Activated naive CD4-positive, alpha-beta T cell treated with anti-CD3 and anti-CD28 coated beads, Interleukin-2, amount 10 ng/mL, durations not matched to agents 7 days and 5 days (primary cell): ENCODE measurements at regions not wholly inside any gene's neighbourhood (a gene's known extent, or its start where the extent isn't known, plus 50 kb on each side); places are given as distances from the start of the nearest gene placed in this dataset.
"Not testable (repeated sequence)": the region's sequence is repeated elsewhere in the genome, so short reads cannot be mapped to it uniquely, and the experiment has no call there.

Experiments used
- CTCF ChIA-PET: fragments of 350-600 bp; sonication (Branson Sonifier 250); formaldehyde crosslinking; loops from one replicate; lab custom pipeline; 2021; ENCODE audit warnings: antibody characterized with exemption; lab: Charles Lee
- DNase-seq: peaks from one replicate; pipeline ENCODE4 v3.0.0-alpha.2; 2020
- H3K27ac Mint-ChIP-seq: one replicate; pipeline ENCODE4 v1.8.0; 2021; ENCODE audit warnings: mild to moderate bottlenecking, moderate library complexity, mixed read lengths
- H3K27me3 Mint-ChIP-seq: one replicate; pipeline ENCODE4 v1.8.0; 2021; ENCODE audit warnings: mild to moderate bottlenecking, mixed read lengths
- H3K36me3 Mint-ChIP-seq: one replicate; pipeline ENCODE4 v1.8.0; 2021; ENCODE audit warnings: mixed read lengths
- H3K4me1 Mint-ChIP-seq: one replicate; pipeline ENCODE4 v1.8.0; 2021; ENCODE audit warnings: mixed read lengths
- H3K4me3 Mint-ChIP-seq: one replicate; pipeline ENCODE4 v1.8.0; 2021; ENCODE audit warnings: mild to moderate bottlenecking, moderate library complexity, mixed read lengths
- H3K9me3 Mint-ChIP-seq: one replicate; pipeline ENCODE4 v1.8.0; 2021; ENCODE audit warnings: mixed read lengths

DNA sequence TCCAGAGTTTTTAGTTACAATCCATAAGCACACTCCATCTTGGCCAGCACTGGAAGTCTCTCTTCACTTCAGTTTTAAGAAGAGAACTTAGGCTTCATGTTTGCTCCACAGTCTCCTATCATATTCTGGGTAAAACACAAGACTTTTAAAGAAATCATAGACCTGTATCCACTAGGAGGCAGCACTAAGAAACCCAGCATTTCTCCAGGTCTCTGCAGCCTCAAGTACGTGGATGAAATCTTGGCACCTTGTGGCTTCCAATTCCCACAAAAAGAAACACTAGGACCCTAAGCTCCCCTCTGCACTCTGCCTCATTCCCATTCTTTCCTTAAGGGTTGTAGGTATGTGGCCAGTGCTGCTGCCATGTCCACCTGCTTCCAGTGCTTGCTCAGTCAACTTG, 367.3 kb upstream of the CASK start:
- H3K9me3 Mint-ChIP-seq = peaks cover 4% of the 10 kb centered on the region
- no peak overlapping the region for H3K4me3 Mint-ChIP-seq
- H3K36me3 Mint-ChIP-seq = no peaks in the 10 kb centered on the region
- DNase-seq = no peak
- CTCF ChIA-PET = no interaction called here
- no peak overlapping the region for H3K27ac Mint-ChIP-seq
- peaks cover 2% of the 10 kb centered on the region for H3K4me1 Mint-ChIP-seq
- H3K27me3 Mint-ChIP-seq = no peaks in the 10 kb centered on the region

DNA sequence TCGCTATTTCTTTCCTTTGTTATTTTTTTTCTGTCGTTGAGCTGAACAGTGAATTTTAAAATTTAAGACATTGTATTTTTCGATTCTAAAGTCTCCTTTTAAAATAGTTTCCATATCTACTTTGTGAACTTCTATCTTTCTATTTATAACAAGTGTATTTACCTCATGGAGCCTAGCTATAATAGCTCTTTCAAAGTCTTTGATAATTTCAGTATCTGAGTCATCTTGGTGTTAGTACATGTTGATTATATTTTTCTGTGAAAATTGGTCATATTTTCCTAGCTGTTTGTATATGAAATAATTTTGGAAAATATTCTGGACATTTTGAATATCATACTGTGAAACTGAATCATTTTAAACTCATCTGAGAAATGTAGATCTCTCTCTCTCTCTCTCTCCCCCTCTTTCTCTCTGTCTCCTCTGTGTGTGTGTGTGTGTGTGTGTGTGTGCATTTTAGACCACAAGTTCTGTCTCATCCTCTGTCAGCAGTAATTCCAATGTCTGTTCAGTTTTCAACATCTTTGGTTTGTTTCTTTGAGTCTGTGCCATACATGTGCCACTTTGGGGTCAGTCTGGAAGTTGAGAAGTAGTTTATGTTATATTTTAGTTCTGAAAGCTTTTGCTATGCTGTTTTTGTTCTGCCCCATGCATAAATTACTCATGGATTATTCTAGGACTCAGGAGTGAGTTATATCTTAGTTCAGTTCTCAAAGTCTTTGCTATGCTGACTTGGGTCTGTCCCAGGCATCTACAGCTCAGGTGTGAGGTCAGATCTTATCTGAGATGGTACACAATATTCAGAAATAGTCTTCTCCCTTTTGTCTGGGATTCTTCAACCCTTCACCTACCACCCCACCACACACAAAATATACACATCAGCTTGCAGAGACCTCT, 366.4 kb upstream of the CASK start:
- DNase-seq = no peak
- CTCF ChIA-PET = no interaction called here
- H3K36me3 Mint-ChIP-seq = no peaks in the 10 kb centered on the region
- peaks cover 4% of the 10 kb centered on the region for H3K9me3 Mint-ChIP-seq
- no peak overlapping the region for H3K4me3 Mint-ChIP-seq
- H3K27me3 Mint-ChIP-seq = no peaks in the 10 kb centered on the region
- H3K4me1 Mint-ChIP-seq = peaks cover 2% of the 10 kb centered on the region
- no peak overlapping the region for H3K27ac Mint-ChIP-seq

DNA sequence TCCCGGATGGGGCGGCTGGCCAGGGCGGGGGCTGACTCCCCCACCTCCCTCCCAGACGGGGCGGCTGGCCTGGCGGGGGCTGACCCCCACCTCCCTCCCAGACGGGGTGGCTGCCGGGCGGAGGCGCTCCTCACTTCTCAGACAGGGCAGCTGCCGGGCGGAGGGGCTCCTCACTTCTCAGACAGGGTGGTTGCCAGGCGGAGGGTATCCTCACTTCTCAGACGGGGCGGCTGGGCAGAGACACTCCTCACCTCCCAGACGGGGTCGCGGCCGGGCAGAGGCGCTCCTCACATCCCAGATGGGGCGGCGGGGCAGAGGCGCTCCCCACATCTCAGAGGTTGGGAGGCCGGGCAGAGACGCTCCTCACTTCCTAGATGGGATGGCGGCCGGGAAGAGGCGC, 362.3 kb upstream of the CASK start:
- H3K27me3 Mint-ChIP-seq, H3K4me3 Mint-ChIP-seq, H3K27ac Mint-ChIP-seq, DNase-seq, H3K4me1 Mint-ChIP-seq, CTCF ChIA-PET, H3K36me3 Mint-ChIP-seq, H3K9me3 Mint-ChIP-seq: not testable (repeated sequence)

DNA sequence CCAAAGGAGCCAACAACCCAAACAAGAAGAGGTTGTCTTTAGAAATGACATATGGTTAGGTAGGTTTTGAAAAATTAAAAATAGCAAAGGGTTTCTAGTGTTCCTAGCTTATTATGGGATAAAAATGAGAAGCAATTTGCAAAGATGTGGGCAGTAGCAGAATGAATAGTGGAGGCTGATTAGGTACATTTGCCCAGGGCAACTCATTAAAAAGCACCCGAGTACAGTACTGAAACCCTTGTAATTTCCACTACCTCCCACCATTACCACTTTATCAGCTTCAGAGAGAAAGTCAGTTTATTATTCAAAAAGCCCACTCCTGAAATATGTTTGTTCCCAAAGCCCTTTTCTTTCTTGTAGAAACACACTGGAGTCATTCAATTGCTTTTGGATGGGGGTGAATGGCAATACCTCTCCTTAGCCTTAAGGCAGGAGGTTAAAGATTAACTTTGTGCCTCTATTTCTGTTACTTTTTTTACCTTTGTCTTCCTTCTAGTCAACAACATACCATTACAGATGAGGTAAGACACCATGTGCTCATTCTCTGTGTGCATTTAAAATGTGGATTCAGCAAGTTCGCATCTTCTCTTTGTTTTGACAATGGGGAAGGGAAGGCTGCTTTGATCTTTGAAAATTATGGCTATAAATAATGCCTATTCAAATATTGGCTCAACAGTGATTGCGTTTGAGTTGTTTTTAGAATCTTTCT, 353.8 kb upstream of the CASK start:
- DNase-seq = no peak
- Mint-ChIP-seq H3K27ac (no peak overlapping the region), H3K4me1 (no peaks in the 10 kb centered on the region), H3K4me3 (no peak overlapping the region), H3K9me3 (no peaks in the 10 kb centered on the region), H3K36me3 (no peaks in the 10 kb centered on the region), H3K27me3 (no peaks in the 10 kb centered on the region)
- CTCF ChIA-PET = no interaction called here

DNA sequence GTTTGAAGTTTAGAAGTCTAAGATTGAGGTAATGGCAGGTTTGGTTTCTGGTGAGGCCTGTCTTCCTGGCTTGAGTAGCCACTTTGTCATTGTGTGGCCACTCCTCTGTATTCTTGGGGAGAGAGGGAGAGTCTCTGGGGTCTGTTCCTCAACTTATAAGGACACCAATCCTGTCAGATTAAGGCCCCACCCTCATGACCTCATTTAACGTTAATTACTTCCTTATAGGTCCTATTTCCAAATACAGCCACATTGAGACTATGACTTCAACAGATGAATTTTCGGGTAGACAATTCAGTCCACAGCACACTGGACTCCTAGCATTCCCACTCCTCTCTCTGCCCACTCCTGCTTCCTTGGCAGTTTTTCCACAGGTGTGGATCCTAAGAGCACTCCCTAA, 350.8 kb upstream of the CASK start:
- H3K27ac Mint-ChIP-seq = no peak overlapping the region
- no peaks in the 10 kb centered on the region for H3K4me1 Mint-ChIP-seq
- CTCF ChIA-PET = no interaction called here
- no peak for DNase-seq
- no peaks in the 10 kb centered on the region for H3K27me3 Mint-ChIP-seq
- H3K9me3 Mint-ChIP-seq = no peaks in the 10 kb centered on the region
- no peaks in the 10 kb centered on the region for H3K36me3 Mint-ChIP-seq
- no peak overlapping the region for H3K4me3 Mint-ChIP-seq

DNA sequence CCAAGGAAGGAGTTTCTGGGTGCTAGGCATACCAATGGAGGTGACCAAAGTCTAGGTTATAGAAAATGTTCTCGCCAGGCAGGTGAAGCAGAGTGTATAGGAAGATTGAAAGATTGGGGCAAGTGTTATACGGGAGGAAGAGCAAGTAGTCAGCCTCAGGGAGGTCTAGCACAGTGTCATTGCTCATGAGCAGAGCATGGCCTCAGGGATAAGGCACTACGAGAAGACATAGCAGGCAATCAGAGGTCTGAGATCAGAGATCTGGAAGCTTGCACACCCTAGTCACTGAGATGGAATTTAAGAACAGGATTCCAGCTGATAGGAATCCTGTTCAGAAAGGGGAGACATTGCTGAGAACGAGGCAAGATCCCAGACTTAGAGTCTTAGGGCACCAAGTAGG, 350.0 kb upstream of the CASK start:
- no peaks in the 10 kb centered on the region for H3K4me1 Mint-ChIP-seq
- no peaks in the 10 kb centered on the region for H3K36me3 Mint-ChIP-seq
- H3K9me3 Mint-ChIP-seq = no peaks in the 10 kb centered on the region
- CTCF ChIA-PET = no interaction called here
- no peak for DNase-seq
- no peak overlapping the region for H3K27ac Mint-ChIP-seq
- H3K27me3 Mint-ChIP-seq = no peaks in the 10 kb centered on the region
- H3K4me3 Mint-ChIP-seq = no peak overlapping the region

DNA sequence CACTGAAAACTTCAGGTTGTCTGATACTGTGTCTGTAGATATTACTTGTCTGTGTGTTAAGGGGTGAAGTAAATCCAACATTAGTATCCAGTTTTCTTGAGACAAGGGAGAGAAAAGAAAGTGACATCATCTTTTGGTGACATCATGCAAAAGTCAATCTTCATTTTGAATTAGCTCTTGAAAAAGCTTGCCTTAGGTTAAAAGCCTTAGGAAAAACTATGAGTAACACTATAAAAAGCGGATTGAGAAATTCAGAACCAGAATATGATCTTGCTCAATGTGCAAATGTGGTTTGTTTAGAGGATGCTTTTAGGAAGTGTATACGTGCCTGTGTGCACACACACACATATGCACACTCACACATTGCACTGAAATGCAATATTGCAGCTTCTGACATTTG, 345.8 kb upstream of the CASK start:
- no peak for DNase-seq
- Mint-ChIP-seq H3K9me3 (no peaks in the 10 kb centered on the region), H3K27ac (no peak overlapping the region), H3K4me3 (no peak overlapping the region), H3K36me3 (no peaks in the 10 kb centered on the region), H3K4me1 (no peaks in the 10 kb centered on the region), H3K27me3 (no peaks in the 10 kb centered on the region)
- CTCF ChIA-PET = no interaction called here

DNA sequence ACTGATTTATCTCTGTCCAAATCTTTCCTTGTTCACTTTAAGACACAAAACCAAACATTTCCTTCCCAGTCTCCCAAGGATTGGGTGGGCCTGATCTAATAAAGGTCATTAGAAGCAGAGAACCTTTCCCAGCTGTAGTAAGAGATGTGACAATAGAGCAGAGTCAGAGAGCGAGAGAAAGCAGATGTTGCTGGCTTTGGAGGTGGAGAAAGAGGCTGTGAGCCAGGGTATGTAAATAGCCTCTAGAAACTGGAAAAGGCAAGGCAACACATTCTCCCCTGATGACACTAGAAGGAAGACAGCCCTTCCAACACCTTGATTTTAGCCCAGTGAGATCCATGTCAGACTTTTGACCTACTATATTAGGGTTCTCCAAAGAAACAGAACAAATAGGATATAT, 337.5 kb upstream of the CASK start:
- H3K27me3 Mint-ChIP-seq = no peaks in the 10 kb centered on the region
- H3K4me3 Mint-ChIP-seq = no peak overlapping the region
- CTCF ChIA-PET = no interaction called here
- no peak overlapping the region for H3K27ac Mint-ChIP-seq
- H3K9me3 Mint-ChIP-seq = peaks cover 7% of the 10 kb centered on the region
- no peaks in the 10 kb centered on the region for H3K4me1 Mint-ChIP-seq
- no peaks in the 10 kb centered on the region for H3K36me3 Mint-ChIP-seq
- no peak for DNase-seq

DNA sequence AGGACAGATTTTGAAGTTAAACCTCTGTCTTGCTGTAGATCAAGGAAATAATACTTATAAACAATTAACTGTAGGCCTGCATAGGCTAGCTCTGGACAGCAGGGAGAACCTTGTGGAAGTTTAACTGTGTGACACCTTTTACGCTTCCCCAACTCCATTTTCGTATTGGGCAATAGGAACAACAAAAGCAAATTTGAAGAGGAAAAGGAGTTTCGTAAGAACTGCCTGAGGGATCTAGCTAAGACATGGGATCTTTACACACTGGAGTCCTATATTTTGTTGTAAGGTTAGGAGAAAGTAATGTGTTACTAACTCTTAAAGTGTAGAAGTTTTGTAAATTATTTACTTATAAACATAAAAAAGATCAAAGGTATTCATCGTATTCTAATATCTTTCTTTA, 324.9 kb upstream of the CASK start:
- no peaks in the 10 kb centered on the region for H3K27me3 Mint-ChIP-seq
- no peaks in the 10 kb centered on the region for H3K4me1 Mint-ChIP-seq
- CTCF ChIA-PET = interaction anchor here (0.5 kb wide), 1 partner anchor 94 kb away, joined by 3 read pairs; no protein-coding TSS in a partner anchor
- H3K27ac Mint-ChIP-seq = no peak overlapping the region
- H3K4me3 Mint-ChIP-seq = no peak overlapping the region
- no peaks in the 10 kb centered on the region for H3K9me3 Mint-ChIP-seq
- no peak for DNase-seq
- H3K36me3 Mint-ChIP-seq = no peaks in the 10 kb centered on the region

DNA sequence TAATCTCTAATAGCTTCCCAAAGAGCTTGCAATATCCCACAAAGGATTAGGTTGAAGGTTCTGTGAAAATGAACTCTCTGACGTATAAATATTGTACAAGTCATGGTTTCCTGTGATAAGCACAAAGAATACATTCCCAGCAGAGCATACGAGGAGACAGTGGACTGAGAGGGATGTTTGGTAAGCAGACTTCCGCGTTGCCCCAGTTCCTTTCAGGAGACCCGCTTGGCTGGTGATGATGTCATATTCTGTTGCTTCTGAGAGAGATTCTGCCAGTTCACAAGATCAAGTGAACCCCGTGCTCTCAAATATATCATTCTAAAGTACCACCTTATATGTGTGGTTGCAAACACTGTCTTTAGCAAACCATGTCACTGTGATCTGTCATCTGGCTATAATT, 323.9 kb upstream of the CASK start:
- H3K27ac Mint-ChIP-seq = no peak overlapping the region
- no peaks in the 10 kb centered on the region for H3K36me3 Mint-ChIP-seq
- no peak for DNase-seq
- no peaks in the 10 kb centered on the region for H3K27me3 Mint-ChIP-seq
- H3K9me3 Mint-ChIP-seq = no peaks in the 10 kb centered on the region
- no peaks in the 10 kb centered on the region for H3K4me1 Mint-ChIP-seq
- CTCF ChIA-PET = no interaction called here
- no peak overlapping the region for H3K4me3 Mint-ChIP-seq

DNA sequence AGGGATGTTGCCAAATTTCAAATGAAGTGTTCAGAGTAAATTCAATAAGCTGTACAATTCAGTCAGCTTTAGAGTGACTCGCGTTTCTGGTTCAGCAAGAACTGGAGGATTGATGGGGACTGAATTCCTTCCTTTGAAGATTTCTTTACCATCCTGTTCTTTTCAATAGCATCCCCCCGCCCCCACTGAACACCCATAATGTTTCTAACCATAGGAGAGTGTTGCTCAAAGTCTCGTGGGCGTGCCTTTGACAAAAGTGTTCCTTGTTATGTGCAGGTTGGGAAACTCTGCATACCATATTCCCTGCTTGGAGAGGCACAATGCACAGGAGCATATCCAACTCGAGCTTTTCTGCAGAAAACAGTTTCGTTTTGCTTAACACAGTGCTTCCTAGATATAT, 323.5 kb upstream of the CASK start:
- CTCF ChIA-PET = no interaction called here
- no peaks in the 10 kb centered on the region for H3K36me3 Mint-ChIP-seq
- no peak overlapping the region for H3K4me3 Mint-ChIP-seq
- no peaks in the 10 kb centered on the region for H3K4me1 Mint-ChIP-seq
- no peak overlapping the region for H3K27ac Mint-ChIP-seq
- no peaks in the 10 kb centered on the region for H3K27me3 Mint-ChIP-seq
- H3K9me3 Mint-ChIP-seq = no peaks in the 10 kb centered on the region
- no peak for DNase-seq

DNA sequence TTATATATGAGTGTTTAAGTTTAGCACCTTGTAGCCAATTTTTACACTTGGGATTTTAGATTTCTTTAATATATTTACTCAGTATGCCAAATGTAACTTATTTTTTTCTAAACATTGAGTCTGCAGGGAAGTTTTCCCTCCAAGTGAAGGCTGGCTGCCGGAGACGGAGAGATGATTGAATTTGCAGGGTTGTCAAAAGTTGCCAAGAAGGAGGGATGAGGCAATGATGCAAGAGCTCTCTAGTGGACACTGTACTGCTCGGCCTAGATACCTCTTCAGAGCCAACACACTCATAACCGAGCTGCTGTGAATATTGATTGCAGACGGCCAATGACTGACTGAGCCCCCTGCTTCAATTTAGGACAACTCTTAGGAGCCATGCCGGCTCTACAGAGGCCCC, 318.6 kb upstream of the CASK start:
- H3K4me3 Mint-ChIP-seq = no peak overlapping the region
- H3K27me3 Mint-ChIP-seq = no peaks in the 10 kb centered on the region
- H3K27ac Mint-ChIP-seq = no peak overlapping the region
- H3K36me3 Mint-ChIP-seq = no peaks in the 10 kb centered on the region
- CTCF ChIA-PET = no interaction called here
- H3K4me1 Mint-ChIP-seq = peaks cover 6% of the 10 kb centered on the region
- no peak for DNase-seq
- H3K9me3 Mint-ChIP-seq = peaks cover 2% of the 10 kb centered on the region

DNA sequence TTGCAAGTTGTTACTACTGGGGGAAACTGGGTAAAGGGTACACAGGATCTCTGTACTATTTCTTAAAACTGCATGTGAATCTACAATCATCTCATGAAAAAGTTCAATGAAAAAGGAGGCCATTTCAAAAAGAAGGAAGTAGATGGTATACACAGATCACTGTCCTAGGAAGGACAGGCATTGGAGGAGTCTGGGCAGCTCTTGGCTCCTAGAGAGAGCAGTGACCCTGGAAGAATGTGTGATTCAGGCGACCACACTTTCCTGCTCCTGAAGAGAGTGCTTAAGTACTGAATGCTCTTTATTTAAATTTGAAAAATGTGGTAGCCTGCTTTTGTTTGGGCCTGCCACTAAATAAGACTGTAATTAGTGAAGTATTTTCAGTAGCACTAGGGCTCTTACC, 318.1 kb upstream of the CASK start:
- no peak overlapping the region for H3K27ac Mint-ChIP-seq
- peaks cover 6% of the 10 kb centered on the region for H3K4me1 Mint-ChIP-seq
- H3K27me3 Mint-ChIP-seq = no peaks in the 10 kb centered on the region
- H3K36me3 Mint-ChIP-seq = no peaks in the 10 kb centered on the region
- H3K4me3 Mint-ChIP-seq = no peak overlapping the region
- DNase-seq = no peak
- CTCF ChIA-PET = no interaction called here
- peaks cover 2% of the 10 kb centered on the region for H3K9me3 Mint-ChIP-seq

DNA sequence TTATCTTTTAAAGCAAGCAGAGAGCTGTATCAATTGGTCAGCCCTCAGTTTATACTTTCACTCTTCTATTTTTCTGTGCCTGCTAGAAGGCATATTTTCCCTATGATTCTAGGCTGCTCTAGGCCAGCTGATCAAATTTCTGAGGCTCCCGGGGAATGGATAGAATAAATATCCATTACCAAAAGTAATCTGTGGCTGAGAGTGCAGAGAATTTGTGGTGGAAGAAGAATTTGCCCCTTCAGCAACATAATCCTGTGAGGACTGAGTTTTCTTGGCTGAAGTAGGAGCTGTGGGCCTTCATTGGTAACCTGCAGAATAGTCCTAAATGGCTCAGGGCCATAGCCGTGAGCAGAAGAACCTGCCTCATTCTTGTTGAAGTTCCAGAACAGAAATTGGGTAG, 314.6 kb upstream of the CASK start:
- Mint-ChIP-seq H3K27ac (no peak overlapping the region), H3K9me3 (peaks cover 2% of the 10 kb centered on the region), H3K27me3 (no peaks in the 10 kb centered on the region), H3K36me3 (no peaks in the 10 kb centered on the region), H3K4me1 (peaks cover 6% of the 10 kb centered on the region), H3K4me3 (no peak overlapping the region)
- DNase-seq = no peak
- CTCF ChIA-PET = no interaction called here

DNA sequence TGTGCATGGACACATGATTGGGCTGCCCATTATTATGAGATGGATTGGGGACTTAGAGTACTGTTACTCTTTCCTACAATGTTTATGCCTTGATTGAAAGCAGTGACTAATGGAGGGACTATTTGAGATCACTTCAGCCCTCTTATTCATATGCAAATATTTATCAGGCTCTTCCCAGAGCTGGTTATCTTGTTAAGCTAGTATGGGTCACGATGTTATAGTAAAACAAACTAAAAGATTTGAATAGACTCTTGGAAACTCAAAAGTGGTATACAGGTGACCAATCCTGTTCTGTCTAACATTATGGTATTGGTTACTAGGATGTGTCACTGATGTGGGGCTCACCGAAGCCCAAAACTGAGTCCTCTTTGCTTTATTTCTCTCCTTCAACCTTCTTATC, 306.2 kb upstream of the CASK start:
- H3K27ac Mint-ChIP-seq = no peak overlapping the region
- CTCF ChIA-PET = no interaction called here
- peaks cover 9% of the 10 kb centered on the region for H3K4me1 Mint-ChIP-seq
- peaks cover 12% of the 10 kb centered on the region for H3K9me3 Mint-ChIP-seq
- H3K4me3 Mint-ChIP-seq = no peak overlapping the region
- no peaks in the 10 kb centered on the region for H3K27me3 Mint-ChIP-seq
- no peak for DNase-seq
- H3K36me3 Mint-ChIP-seq = peaks cover 13% of the 10 kb centered on the region
